ENCODE measurements at regions not wholly inside any gene's neighbourhood (a gene's known extent, or its start where the extent isn't known, plus 50 kb on each side); places are given as distances from the start of the nearest gene placed in this dataset.

DNA sequence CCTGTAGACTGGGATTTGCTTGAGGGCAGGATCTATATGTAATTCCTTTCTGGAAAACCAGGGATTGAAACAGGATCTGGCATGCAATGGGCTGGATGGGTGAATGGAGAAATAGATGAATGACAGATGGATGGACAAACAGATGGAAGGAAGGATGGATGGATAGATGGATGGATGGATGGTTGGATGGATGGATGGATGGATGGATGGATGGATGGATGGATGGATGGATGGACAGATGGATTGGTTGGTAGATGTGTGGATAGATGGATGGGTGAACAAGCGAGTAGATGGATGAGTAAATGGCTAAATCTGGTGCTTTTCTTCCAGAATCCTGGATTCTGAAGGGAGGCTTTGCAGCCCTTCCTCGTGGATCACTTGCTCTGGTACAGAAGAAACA is 162.5 kb upstream of the SMIM23 start:
- ATAC-seq (no peak), DNase-seq (ENCODE audit: low read depth, low spot score) (no peak)
- CTCF ChIA-PET = interaction anchor here (0.6 kb wide), 1 partner anchor 436 kb away, joined by 3 read pairs; no protein-coding TSS in a partner anchor
- Histone ChIP-seq H3K27me3 (ENCODE audit: control insufficient read depth, insufficient read depth, low read length) (no peaks in the 10 kb centered on the region; the same call in 1 of the 2 replicates), H3K4me3 (ENCODE audit: low read depth in 2 of 2, low read length in 2 of 2) (no peak overlapping the region), H3K27ac (ENCODE audit: low read length) (no peak overlapping the region), H3K36me3 (ENCODE audit: control insufficient read depth, insufficient read depth, low read length) (no peaks in the 10 kb centered on the region), H3K9me3 (ENCODE audit: control insufficient read depth, insufficient read depth, low read depth, low read length) (no peaks in the 10 kb centered on the region), H3K4me1 (ENCODE audit: control insufficient read depth, insufficient read depth, low read length) (no peaks in the 10 kb centered on the region)
- TF ChIP-seq, protein P1, sequence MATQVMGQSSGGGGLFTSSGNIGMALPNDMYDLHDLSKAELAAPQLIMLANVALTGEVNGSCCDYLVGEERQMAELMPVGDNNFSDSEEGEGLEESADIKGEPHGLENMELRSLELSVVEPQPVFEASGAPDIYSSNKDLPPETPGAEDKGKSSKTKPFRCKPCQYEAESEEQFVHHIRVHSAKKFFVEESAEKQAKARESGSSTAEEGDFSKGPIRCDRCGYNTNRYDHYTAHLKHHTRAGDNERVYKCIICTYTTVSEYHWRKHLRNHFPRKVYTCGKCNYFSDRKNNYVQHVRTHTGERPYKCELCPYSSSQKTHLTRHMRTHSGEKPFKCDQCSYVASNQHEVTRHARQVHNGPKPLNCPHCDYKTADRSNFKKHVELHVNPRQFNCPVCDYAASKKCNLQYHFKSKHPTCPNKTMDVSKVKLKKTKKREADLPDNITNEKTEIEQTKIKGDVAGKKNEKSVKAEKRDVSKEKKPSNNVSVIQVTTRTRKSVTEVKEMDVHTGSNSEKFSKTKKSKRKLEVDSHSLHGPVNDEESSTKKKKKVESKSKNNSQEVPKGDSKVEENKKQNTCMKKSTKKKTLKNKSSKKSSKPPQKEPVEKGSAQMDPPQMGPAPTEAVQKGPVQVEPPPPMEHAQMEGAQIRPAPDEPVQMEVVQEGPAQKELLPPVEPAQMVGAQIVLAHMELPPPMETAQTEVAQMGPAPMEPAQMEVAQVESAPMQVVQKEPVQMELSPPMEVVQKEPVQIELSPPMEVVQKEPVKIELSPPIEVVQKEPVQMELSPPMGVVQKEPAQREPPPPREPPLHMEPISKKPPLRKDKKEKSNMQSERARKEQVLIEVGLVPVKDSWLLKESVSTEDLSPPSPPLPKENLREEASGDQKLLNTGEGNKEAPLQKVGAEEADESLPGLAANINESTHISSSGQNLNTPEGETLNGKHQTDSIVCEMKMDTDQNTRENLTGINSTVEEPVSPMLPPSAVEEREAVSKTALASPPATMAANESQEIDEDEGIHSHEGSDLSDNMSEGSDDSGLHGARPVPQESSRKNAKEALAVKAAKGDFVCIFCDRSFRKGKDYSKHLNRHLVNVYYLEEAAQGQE (IDR thresholded peaks at IDR 0.05; ENCODE audit: insufficient read depth in 1 of 2, low read depth in 2 of 2, low read length in 1 of 2) = no peak
- TF ChIP-seq TCF7L2 (IDR thresholded peaks at IDR 0.05; ENCODE audit: low read depth, low read length) = no peak
- TF ChIP-seq POLR2AphosphoS5 (IDR thresholded peaks at IDR 0.05; ENCODE audit: low read depth, low read length) = no peak
- TF ChIP-seq, protein P2, sequence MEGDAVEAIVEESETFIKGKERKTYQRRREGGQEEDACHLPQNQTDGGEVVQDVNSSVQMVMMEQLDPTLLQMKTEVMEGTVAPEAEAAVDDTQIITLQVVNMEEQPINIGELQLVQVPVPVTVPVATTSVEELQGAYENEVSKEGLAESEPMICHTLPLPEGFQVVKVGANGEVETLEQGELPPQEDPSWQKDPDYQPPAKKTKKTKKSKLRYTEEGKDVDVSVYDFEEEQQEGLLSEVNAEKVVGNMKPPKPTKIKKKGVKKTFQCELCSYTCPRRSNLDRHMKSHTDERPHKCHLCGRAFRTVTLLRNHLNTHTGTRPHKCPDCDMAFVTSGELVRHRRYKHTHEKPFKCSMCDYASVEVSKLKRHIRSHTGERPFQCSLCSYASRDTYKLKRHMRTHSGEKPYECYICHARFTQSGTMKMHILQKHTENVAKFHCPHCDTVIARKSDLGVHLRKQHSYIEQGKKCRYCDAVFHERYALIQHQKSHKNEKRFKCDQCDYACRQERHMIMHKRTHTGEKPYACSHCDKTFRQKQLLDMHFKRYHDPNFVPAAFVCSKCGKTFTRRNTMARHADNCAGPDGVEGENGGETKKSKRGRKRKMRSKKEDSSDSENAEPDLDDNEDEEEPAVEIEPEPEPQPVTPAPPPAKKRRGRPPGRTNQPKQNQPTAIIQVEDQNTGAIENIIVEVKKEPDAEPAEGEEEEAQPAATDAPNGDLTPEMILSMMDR (IDR thresholded peaks at IDR 0.05) = no peak
- no peak for TF ChIP-seq SIN3A (IDR thresholded peaks at IDR 0.05; ENCODE audit: borderline replicate concordance, insufficient read depth, low read depth, low read length)
- in situ Hi-C loops (cut with HindIII; ENCODE audit: low pct_unique_long_range_greater_than_20kb, low sequenced_read_pairs) (no loop called here), intact Hi-C loops (cut with micrococcal nuclease; ENCODE audit: unreplicated experiment) (loop anchor here (10.0 kb wide), 1 partner anchor 208 kb away; the partner anchor contains the start of gene FGF18)
- POLR2A ChIA-PET = no interaction called here
- no TSS peak for BruUV-seq (replicated peaks)

DNA sequence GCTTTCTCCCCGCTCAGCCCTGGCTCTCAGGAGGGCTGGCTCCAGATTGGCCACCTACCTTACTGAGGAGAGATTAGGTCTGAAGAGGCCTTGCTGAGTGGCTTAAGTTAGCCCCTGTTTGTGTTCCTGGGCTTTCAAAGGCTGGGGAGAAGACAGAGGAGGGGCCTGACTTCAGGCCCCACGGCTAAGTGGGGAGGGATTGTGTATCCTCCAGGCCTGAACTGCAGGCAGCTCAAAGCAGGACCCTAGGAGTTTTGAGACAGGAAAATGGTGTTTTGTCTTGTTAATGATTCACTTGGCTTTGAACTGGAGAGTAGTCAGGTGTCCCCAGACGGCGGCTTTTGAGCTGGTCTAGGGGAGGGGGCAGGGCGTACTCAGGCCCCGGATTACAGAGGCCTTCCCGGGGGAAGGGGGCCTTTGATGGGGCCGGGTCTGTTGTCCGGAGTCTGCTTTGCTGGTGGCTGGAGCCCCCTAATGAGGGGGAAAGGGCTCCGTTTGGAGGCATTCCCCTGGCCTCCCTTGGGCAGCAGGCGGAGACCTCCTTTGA is 162.0 kb upstream of the SMIM23 start:
- BruUV-seq (replicated peaks) = no TSS peak
- in situ Hi-C loops (cut with HindIII; ENCODE audit: low pct_unique_long_range_greater_than_20kb, low sequenced_read_pairs) = no loop called here
- Histone ChIP-seq H3K4me1 (ENCODE audit: control insufficient read depth, insufficient read depth, low read length) (no peaks in the 10 kb centered on the region), H3K4me3 (ENCODE audit: low read depth in 2 of 2, low read length in 2 of 2) (no peak overlapping the region), H3K9me3 (ENCODE audit: control insufficient read depth, insufficient read depth, low read depth, low read length) (no peaks in the 10 kb centered on the region), H3K27ac (ENCODE audit: low read length) (no peak overlapping the region), H3K36me3 (ENCODE audit: control insufficient read depth, insufficient read depth, low read length) (no peaks in the 10 kb centered on the region), H3K27me3 (ENCODE audit: control insufficient read depth, insufficient read depth, low read length) (no peaks in the 10 kb centered on the region; the same call in 1 of the 2 replicates)
- TF ChIP-seq, protein P1 (IDR thresholded peaks at IDR 0.05; ENCODE audit: insufficient read depth in 1 of 2, low read depth in 2 of 2, low read length in 1 of 2) = no peak
- no peak for TF ChIP-seq TCF7L2 (IDR thresholded peaks at IDR 0.05; ENCODE audit: low read depth, low read length)
- CTCF ChIA-PET = interaction anchor here (0.6 kb wide), 1 partner anchor 436 kb away, joined by 3 read pairs; no protein-coding TSS in a partner anchor
- intact Hi-C loops (cut with micrococcal nuclease; ENCODE audit: unreplicated experiment) = loop anchor here (10.0 kb wide), 1 partner anchor 209 kb away; the partner anchor contains the start of gene FGF18
- POLR2A ChIA-PET = no interaction called here
- ATAC-seq (no peak), DNase-seq (ENCODE audit: low read depth, low spot score) (no peak)

Data from Panc1 (cell line).